GM11168 (cell line): ENCODE measurements at regions not wholly inside any gene's neighbourhood (a gene's known extent, or its start where the extent isn't known, plus 50 kb on each side); places are given as distances from the start of the nearest gene placed in this dataset.

Source experiments
- in situ Hi-C: fragments of 300-500 bp; cut with MboI; formaldehyde crosslinking; loops from one replicate; pipeline ENCODE4 v1.12.0; 2022; ENCODE audit warnings: low sequenced_read_pairs; ENCODE audit not compliant: unreplicated experiment

DNA sequence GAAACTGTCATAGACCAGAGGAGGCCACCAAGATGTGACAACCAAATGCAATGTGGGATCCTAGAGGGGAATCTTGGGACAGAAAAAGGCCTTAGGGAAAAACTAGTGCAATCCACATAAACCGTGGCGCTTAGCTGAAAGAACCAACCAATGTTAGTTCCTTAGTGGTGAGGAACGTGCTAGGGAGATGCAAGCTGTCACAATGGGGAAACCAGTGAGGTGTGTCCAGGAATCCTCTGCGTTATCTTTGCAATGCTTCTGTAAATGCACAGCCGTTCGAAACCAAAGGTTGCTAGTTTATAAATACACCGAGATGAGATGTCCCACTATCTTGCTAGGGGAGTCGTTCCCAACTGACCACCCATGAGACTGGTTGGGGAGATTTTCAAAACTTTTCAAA, 157.0 kb upstream of the ID2 start:
- in situ Hi-C loops = no loop called here

DNA sequence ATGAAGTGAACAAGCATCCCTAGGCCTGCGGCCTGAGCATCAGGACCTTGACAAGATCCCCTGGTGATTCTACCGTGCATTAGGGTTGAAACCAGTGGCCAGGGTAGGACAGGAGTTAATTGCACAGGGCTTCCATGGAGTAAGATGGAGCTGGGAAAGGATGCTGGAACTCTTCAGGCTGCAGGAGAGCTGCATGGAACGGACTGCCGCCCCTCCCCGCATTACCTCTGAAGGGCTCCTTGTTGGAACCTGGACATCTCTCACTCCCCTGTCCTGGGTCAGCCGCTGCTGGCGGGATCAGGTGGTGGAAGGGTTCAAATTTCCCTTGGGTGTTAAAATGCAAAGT, 156.6 kb upstream of the ID2 start:
- in situ Hi-C loops = no loop called here

DNA sequence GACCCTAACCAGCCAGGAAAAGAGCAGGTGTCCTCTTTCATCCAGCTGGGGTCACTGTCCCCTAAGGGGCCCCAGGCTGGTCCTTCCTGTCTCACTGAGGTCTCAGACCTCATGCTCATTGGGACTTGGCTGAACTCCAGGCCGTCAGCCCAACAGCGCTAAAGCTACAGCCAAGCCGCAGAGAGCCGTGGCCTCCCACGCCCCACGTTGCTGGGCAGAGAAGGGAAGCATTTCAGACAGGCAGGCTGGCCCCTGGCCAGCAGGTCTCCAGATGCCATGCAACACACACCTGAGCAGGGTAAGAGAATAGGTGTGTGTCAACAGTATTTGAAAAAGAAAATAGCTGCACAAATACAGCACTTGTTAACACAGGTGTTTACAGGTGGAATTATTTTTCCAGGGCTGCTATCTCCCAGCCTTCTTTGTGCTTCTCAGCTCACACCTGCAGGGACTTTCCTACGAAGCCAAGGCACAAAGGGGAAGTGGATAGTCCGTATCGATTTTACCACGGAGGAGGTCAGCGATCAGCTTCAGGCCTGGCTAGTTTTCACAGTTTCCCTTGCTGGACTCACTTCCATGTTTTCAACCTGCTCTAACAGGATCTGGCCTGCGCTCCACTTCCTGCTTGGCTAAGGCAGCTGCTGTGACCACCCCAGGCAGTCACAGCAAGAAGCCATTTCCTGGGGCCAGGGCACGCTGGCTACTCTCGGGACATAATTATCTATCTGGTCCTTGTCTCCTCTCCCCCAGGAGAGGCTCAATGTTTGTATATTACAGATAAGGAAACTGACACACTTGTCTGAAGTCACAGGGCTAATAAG, 156.1 kb upstream of the ID2 start:
- in situ Hi-C loops = no loop called here

DNA sequence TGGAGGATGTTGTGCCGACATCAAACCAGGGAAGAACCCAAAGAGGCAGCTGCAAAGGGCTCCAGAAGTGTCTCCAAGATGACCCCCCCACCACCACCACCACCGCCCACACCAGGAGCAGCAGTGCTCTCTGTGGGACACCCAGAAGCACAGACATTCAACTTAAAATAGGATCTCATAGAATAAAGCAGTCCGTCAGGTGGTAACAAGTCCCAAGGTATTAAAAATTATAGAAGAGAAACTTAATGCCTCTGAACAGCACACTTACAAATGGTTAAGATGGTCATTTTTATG, 155.5 kb upstream of the ID2 start:
- in situ Hi-C loops = no loop called here

DNA sequence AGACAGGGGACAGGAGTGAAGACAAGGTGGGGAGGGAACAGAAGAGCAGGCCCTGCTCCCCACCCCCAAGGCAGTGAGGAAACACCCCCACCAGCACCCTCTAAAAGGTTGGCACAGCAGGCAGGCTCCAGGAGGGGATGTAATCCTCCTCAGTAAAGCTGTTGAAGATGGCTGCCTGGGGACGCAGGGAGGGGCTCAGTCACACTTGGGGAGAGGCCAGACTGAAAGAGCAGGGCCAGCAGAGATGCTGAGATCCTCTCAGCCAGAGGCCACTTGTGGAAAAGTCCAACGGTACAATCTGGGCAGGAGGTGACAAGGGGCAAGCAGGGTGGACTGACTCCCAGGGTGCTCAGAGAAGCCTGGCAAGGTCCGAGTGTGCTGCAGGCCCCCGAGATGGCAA, 154.8 kb upstream of the ID2 start:
- in situ Hi-C loops = no loop called here

DNA sequence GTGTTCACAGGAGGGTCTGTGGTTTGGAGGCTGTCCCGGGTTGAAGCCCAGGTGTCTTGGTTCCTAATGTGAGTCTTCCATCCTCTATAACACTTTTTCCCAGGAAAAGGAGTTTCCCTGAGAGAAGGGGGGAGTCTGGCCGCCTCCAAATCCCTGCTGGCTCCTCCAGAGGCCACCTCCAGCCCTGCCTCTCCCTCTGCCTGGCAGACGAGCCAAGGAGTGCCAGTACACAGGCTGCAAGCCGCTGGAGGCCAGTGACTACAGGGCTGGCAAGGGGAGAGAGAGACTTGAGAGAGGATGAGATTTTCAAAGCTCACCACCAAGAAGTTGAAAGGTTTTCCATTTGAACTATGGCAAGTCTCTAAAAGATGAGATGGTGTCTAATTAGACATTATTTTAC, 154.2 kb upstream of the ID2 start:
- in situ Hi-C loops = no loop called here

DNA sequence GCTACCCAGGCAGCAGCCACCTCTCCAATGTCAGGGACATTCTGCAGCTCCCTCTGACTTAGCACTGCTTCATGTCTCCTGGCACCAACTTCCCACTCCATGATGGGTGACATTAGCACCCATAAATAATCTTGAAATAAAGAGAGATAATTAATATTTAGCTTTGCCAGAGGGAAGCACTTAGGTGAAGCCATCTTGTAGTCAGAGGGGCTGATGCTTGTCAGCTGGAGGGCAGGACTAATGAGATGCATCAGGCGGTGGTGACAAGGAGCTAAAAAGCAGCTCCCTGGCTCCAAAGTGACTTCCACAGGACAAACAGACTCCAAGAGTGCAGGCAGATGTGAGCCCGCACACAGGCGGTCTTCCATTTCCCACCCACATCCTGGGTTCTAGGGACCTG, 153.0 kb upstream of the ID2 start:
- in situ Hi-C loops = no loop called here

DNA sequence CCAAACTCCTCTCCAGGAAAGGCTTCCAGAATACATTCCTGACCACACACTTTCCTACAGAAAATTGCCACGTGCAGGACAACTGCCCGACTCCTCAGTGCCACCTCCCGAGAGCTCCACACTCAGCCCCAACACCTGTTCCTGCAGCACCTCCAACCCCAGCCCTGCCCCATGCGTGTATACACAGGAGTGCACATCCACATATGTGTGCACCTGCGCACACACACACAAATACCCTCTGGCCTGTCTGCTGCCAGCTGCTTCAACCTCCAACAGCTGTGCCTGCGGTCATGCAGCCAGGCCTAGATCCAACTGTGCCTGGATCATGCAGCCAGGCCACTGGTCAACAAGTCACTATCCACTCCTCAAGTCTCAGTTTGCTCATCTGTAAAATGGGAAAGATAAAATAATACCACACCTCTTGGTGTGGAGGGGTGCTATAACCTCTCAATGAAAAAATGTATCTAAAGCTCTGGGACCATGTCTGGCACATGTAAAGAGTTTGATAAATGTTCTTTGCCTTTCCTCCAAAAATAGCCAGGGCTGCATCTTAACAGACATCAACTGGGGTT, 152.1 kb upstream of the ID2 start:
- in situ Hi-C loops = no loop called here

DNA sequence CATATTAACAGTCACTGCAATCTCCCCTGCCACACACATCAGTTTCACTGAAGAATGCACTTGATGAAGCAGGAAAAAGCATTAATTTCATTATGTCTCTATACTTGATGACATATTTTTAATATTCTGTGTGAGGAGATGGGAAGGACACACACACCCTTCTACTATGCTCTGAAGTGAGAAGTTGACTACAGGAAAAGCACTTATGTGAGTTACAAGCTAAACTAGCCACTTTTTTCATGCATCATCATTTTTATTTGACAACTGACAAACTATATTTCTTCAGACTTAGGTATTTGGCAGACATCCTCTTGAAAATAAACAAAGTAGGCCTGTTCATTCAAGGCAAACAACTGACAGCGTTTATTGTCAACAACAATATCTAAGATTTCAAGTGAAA, 150.4 kb upstream of the ID2 start:
- in situ Hi-C loops = no loop called here

DNA sequence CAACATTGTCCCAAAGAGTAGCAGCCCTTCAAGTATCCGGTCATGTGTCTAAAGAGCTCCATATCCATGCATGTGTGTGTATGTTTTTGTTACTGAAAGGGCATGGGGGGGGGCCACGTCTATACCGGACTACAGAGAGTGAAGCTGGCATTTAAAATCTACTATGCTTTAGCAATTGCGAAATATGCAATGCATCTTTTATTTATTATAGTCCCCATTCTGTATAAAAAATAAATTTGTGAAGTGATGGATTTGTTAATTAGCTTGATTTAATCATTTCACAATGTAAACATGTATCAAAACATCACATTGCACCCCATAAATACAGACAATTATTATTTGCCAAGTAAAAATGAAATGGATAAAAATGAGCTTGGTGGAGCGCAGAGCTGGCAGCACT, 149.4 kb upstream of the ID2 start:
- in situ Hi-C loops = no loop called here

DNA sequence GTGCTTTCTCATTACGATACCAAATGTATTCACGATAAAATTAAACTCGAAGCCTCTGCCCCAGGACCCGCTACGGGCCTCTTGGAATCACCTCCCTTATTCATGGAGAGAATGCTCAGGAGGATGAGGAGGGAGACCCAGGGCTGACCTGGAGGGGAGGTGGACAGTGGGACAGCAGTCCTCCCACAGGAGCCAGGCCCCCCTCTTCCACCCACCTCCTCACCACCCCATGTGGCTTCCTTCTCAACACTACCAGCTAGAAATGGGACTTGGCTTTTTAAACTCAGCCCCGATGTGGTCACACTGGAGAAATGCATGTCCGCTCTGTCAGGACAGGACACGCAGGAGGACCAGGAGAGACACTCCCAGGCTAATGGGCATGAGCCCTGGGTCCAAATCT, 147.9 kb upstream of the ID2 start:
- in situ Hi-C loops = no loop called here

DNA sequence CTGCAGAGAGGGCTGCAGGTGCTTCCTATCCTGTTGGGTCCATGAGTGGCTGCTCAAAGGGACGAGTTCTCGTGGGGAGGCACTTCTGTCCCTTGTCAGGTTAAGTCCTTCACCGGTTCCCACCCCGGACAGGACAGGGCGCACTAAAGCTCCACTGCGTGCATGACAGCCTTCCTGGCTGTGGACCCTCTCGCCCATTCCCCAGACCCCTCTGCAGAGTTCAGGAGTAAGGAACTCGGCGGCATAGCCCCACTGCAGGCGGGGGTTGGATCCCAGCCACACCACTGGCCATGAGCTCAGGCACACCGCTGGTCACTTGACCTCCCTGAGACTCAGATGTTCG, 147.5 kb upstream of the ID2 start:
- in situ Hi-C loops = no loop called here

DNA sequence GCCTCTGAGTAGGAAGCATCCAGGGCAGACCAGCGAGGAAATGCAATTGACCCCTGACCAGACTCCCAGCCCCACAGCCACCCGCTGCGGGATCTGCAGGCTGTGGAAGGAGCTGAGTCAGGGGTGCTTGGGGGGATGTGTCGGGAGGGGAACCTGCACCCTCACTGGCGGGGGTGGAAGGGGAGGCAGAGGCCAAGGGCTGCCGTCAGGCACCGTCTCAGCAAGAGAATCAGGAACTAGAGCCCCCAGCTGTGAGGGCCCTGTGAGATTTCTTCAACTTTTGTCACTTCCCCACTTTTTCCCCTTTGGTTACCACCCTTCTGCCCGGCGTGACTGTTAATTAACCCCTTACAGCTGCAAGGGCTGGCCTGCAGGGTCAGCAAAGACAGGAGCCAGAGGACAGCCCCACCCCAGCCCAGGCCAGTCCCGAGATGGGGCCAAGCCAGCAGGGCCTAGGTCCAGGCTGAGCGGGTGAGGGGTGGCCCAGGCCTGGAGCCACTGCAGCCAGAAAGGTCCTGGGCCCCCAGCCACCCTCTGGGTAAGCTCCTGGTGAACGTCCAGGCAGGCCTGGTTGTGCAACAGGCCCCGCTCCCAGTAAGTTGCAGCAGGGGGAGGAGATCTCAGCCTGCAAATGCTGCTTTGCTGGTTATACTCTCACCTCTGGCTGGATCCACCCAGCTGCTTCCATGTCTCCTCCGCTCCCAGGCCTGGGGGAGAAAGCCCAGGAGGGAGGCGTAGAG, 147.0 kb upstream of the ID2 start:
- in situ Hi-C loops = no loop called here

DNA sequence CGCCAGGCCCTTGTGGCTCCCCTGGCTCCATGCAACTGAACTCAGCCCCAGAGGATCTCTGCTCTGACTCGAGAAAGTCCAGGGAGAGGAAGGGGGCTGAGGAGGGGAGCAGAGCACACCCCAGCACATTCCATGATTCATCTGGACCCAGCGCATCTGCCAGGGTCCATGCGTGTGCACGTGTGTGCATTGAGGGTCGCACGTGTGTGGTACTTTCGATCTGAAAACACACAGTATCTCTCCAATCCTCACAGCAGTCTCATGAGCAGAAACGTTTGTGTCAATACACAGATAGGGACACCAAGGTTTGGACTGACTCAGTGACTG, 146.4 kb upstream of the ID2 start:
- in situ Hi-C loops = no loop called here

DNA sequence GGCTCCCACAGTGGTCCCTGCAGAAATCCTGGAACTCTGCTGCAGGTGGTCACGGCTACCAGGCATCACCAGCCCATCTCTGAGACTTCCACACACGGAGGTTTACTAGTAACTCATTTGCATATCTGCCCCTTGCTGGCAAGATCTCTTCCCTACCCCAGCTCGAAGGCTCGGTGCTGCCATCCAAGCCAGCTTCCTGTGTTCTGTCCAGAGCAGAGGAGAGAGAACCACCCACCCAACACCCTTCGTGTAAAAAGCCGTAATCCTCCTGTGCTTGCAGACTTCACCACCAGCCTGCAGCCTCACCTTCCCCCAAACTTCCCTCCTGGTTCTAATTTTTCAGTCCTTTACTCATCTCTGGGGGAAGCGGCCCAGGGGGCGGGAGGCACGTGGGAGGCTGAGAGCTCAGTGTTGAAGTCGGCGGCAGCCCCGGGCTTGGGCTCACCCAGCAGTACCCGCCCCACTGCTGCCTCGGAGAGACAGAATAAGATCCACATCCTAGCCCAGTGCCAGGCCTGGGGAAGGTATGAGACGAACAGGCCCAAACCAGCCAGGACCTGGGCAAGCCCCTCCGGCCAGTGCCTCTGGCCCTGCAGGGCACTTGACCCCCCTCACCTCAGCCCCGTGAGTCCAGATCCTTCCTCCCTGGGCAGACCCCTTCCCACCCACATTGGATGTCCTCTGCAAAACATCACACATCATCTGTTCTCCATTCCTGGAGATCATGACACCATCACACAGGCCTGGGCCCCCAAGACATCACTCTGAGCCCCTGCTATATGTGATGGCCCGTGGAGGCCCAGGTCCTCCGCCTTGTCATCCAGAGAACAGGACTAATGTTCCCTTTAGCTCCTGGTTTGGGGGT, 145.8 kb upstream of the ID2 start:
- in situ Hi-C loops = no loop called here

DNA sequence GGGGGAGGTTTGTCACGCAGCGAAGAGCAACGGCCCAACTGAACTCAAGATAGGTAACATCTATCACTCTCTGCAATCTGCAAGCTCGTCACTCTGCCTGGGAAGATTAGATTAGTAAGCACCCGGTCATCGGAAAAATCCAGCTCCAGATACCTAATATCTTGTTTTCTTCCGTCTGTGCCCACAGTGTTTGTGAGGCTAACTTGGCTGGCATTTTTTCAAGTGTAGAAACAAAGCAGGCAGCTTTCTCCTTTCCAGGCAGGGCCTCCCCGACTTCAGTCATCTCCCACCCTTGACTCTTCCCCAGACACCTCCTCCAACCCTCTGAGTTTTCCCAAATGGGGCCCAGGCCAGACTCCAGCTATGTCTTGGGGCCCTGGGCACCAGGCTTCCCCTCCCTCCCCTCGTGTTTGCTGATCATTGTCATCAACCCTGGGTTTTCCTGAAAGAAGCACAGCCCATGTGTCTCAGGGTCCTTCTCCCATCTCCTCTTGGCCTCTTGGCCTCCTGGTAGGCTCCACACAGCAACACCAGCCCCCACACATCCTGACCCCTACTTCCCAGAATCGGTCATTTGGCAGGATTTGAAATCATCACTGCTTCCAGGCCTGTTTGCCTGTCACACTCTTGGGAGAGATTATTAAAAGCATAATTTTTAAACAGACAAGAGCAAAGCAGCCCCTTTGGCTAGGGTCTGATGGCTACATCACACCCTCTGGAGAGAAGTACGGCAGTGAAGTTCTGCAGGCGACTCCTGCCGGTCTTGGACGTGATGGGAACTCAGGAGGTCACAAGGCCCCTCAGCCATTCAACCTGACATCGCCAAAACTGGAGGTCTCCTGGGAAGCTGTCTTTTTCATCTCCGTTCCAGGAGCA, 144.9 kb upstream of the ID2 start:
- in situ Hi-C loops = no loop called here

DNA sequence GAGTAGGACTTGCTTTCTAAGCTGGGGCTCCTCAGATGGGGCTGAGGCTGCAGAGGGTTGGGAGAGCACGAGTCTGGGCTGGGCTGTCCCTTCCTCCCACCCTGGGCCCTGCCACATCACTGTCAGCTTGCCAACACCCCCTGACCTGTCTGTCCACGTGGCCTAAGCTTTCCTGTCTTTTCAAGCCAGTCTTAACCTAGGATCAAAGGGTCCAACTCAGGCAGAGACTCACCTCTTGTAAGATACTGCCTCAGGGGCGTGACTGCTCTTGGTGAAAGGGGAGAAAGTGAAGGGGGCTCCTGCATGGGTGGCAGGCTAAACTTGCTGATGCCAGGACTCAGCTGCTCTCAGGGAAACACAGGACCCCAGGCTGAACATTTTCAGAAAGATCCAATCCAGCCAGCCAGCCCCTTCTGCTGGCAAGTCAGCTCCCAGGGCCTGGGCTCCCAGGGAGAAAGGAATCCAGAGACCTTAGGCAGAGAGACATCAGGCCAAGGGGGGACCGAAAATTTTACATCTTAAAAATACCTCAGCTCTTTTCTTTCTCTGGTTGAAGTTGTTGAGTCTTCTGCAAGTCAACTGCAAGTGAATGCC, 144.2 kb upstream of the ID2 start:
- in situ Hi-C loops = no loop called here

DNA sequence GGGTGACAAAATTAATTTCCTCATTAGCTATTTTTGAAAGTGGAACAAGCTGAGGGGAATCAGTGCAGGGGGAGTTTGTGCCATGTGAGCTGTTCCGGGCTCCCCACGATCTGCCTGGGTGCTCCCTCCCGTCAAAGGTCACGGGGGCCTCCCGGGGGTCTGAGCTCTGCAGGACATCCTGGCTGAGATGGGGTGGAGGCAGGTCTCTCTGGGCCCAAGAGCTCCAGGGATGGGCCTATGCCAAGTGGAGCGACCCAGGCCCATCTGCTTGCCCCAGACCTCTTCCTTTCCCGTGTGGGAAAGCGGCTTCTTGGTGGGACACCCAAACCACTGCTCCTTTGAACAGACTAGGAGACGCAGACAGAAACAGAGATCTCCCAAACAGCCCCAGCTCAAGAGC, 143.3 kb upstream of the ID2 start:
- in situ Hi-C loops = no loop called here

DNA sequence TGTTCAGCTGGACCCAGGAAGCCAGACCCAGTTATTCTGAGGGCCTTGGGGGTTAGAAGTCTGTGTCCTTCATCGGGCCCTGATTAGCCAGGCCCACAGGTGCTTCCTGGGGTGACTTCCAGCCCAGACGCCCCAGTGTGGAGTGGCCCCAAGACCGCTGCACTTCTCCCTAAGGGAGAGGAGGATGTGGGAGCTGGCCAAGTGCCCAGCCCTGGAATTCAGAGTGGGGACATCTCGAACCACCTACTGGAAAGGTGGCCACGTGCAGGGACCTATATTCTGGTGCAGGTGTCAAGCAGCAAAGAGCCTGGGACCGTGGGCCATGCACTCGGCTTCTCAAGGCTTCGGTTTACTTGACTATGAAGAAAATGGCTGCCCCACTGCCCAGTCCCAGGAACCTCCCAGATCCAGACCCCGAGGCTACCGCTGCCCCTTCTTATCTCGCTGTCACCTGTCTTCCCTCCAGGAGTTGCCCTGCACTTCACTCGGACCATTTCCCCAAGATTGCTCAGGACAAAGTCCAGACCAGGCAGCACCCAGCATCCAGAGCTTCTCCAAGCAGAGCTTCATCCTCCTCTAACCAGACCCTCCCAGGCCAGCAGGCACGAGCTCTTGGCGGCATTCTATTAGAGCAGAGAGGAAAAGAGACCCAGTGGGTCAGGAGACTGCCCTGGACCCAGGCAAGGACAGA, 142.8 kb upstream of the ID2 start:
- in situ Hi-C loops = no loop called here
